ENCODE measurements at regions not wholly inside any gene's neighbourhood (a gene's known extent, or its start where the extent isn't known, plus 50 kb on each side); places are given as distances from the start of the nearest gene placed in this dataset.

- Mint-ChIP-seq H3K27me3 (no peaks in the 10 kb centered on the region), H3K4me3 (no peak overlapping the region), H3K9me3 (no peaks in the 10 kb centered on the region), H3K27ac (no peak overlapping the region), H3K4me1 (peaks cover 6% of the 10 kb centered on the region), H3K36me3 (no peaks in the 10 kb centered on the region)
- ATAC-seq (ENCODE audit: low read depth) (no peak), DNase-seq (ENCODE audit: low spot score in 2 of 2) (no peak)
Measured at GRCh38 chr11:80899381-80899780, 1458.6 kb upstream of the TENM4 start.

GRCh38 chr11:80898910-80899309, 1458.1 kb upstream of the TENM4 start:
- Mint-ChIP-seq H3K4me1 (peaks cover 6% of the 10 kb centered on the region), H3K27ac (no peak overlapping the region), H3K36me3 (no peaks in the 10 kb centered on the region), H3K4me3 (no peak overlapping the region), H3K27me3 (no peaks in the 10 kb centered on the region), H3K9me3 (no peaks in the 10 kb centered on the region)
- ATAC-seq (ENCODE audit: low read depth) (no peak), DNase-seq (ENCODE audit: low spot score in 2 of 2) (no peak)

GRCh38 chr11:80886684-80887083, 1445.9 kb upstream of the TENM4 start:
- H3K36me3 Mint-ChIP-seq: no peaks in the 10 kb centered on the region
- no peak overlapping the region for H3K27ac Mint-ChIP-seq
- ATAC-seq (ENCODE audit: low read depth) (no peak), DNase-seq (ENCODE audit: low spot score in 2 of 2) (no peak)
- no peaks in the 10 kb centered on the region for H3K4me1 Mint-ChIP-seq
- no peak overlapping the region for H3K4me3 Mint-ChIP-seq
- peaks cover 2% of the 10 kb centered on the region for H3K9me3 Mint-ChIP-seq
- H3K27me3 Mint-ChIP-seq: no peaks in the 10 kb centered on the region

GRCh38 chr11:80873310-80873999, 1432.6 kb upstream of the TENM4 start:
- Mint-ChIP-seq H3K4me3 (no peak overlapping the region), H3K27ac (no peak overlapping the region), H3K9me3 (no peaks in the 10 kb centered on the region), H3K27me3 (no peaks in the 10 kb centered on the region), H3K4me1 (no peaks in the 10 kb centered on the region), H3K36me3 (no peaks in the 10 kb centered on the region)
- no peak for ATAC-seq (ENCODE audit: low read depth)
- no peak for DNase-seq (ENCODE audit: low spot score in 2 of 2)

- H3K27me3 Mint-ChIP-seq: no peaks in the 10 kb centered on the region
- no peak overlapping the region for H3K27ac Mint-ChIP-seq
- H3K36me3 Mint-ChIP-seq: no peaks in the 10 kb centered on the region
- DNase-seq (ENCODE audit: low spot score in 2 of 2) (no peak), ATAC-seq (ENCODE audit: low read depth) (no peak)
- H3K9me3 Mint-ChIP-seq: no peaks in the 10 kb centered on the region
- no peak overlapping the region for H3K4me3 Mint-ChIP-seq
- no peaks in the 10 kb centered on the region for H3K4me1 Mint-ChIP-seq
Measured at GRCh38 chr11:80872116-80872728, 1431.4 kb upstream of the TENM4 start.

- Mint-ChIP-seq H3K4me1 (no peaks in the 10 kb centered on the region), H3K36me3 (no peaks in the 10 kb centered on the region), H3K27me3 (no peaks in the 10 kb centered on the region), H3K27ac (no peak overlapping the region), H3K9me3 (peaks cover 4% of the 10 kb centered on the region), H3K4me3 (no peak overlapping the region)
- ATAC-seq (ENCODE audit: low read depth): no peak
- DNase-seq (ENCODE audit: low spot score in 2 of 2): no peak
Measured at GRCh38 chr11:80868831-80869230, 1428.0 kb upstream of the TENM4 start.

GRCh38 chr11:80862011-80862410, 1421.2 kb upstream of the TENM4 start:
- H3K36me3 Mint-ChIP-seq: no peaks in the 10 kb centered on the region
- ATAC-seq (ENCODE audit: low read depth): no peak
- no peak overlapping the region for H3K27ac Mint-ChIP-seq
- DNase-seq (ENCODE audit: low spot score in 2 of 2): no peak
- no peak overlapping the region for H3K4me3 Mint-ChIP-seq
- H3K27me3 Mint-ChIP-seq: no peaks in the 10 kb centered on the region
- H3K4me1 Mint-ChIP-seq: no peaks in the 10 kb centered on the region
- peaks cover 4% of the 10 kb centered on the region for H3K9me3 Mint-ChIP-seq

GRCh38 chr11:80861193-80861592, 1420.4 kb upstream of the TENM4 start:
- Mint-ChIP-seq H3K27ac (no peak overlapping the region), H3K4me1 (no peaks in the 10 kb centered on the region), H3K36me3 (no peaks in the 10 kb centered on the region), H3K27me3 (no peaks in the 10 kb centered on the region), H3K4me3 (no peak overlapping the region), H3K9me3 (peaks cover 4% of the 10 kb centered on the region)
- DNase-seq (ENCODE audit: low spot score in 2 of 2): no peak
- ATAC-seq (ENCODE audit: low read depth): no peak

- Mint-ChIP-seq H3K27me3 (no peaks in the 10 kb centered on the region), H3K4me1 (no peaks in the 10 kb centered on the region), H3K9me3 (peaks cover 2% of the 10 kb centered on the region), H3K4me3 (no peak overlapping the region), H3K36me3 (no peaks in the 10 kb centered on the region), H3K27ac (no peak overlapping the region)
- no peak for ATAC-seq (ENCODE audit: low read depth)
- DNase-seq (ENCODE audit: low spot score in 2 of 2): no peak
Measured at GRCh38 chr11:80860632-80861031, 1419.8 kb upstream of the TENM4 start.

- ATAC-seq (ENCODE audit: low read depth) (no peak), DNase-seq (ENCODE audit: low spot score in 2 of 2) (no peak)
- no peaks in the 10 kb centered on the region for H3K27me3 Mint-ChIP-seq
- no peak overlapping the region for H3K27ac Mint-ChIP-seq
- no peaks in the 10 kb centered on the region for H3K9me3 Mint-ChIP-seq
- H3K36me3 Mint-ChIP-seq: no peaks in the 10 kb centered on the region
- no peak overlapping the region for H3K4me3 Mint-ChIP-seq
- no peaks in the 10 kb centered on the region for H3K4me1 Mint-ChIP-seq
Measured at GRCh38 chr11:80856066-80856465, 1415.2 kb upstream of the TENM4 start.

- H3K9me3 Mint-ChIP-seq: no peaks in the 10 kb centered on the region
- no peaks in the 10 kb centered on the region for H3K27me3 Mint-ChIP-seq
- ATAC-seq (ENCODE audit: low read depth): no peak
Measured at GRCh38 chr11:80855426-80855825, 1414.6 kb upstream of the TENM4 start.

GRCh38 chr11:80849253-80849652, 1408.4 kb upstream of the TENM4 start:
- Mint-ChIP-seq H3K4me3 (no peak overlapping the region), H3K36me3 (no peaks in the 10 kb centered on the region), H3K4me1 (peaks cover 2% of the 10 kb centered on the region), H3K27ac (no peak overlapping the region), H3K27me3 (no peaks in the 10 kb centered on the region), H3K9me3 (no peaks in the 10 kb centered on the region)
- no peak for ATAC-seq (ENCODE audit: low read depth)
- DNase-seq (ENCODE audit: low spot score in 2 of 2): no peak

More at GRCh38 chr11:80855426-80855825, 1414.6 kb upstream of the TENM4 start:
- H3K4me3 Mint-ChIP-seq: no peak overlapping the region
- H3K36me3 Mint-ChIP-seq: no peaks in the 10 kb centered on the region
- no peak overlapping the region for H3K27ac Mint-ChIP-seq
- DNase-seq (ENCODE audit: low spot score in 2 of 2): no peak
- H3K4me1 Mint-ChIP-seq: no peaks in the 10 kb centered on the region

GRCh38 chr11:80846979-80847378, 1406.1 kb upstream of the TENM4 start:
- H3K4me3 Mint-ChIP-seq: no peak overlapping the region
- H3K27me3 Mint-ChIP-seq: no peaks in the 10 kb centered on the region
- ATAC-seq (ENCODE audit: low read depth) (no peak), DNase-seq (ENCODE audit: low spot score in 2 of 2) (no peak)
- no peaks in the 10 kb centered on the region for H3K36me3 Mint-ChIP-seq
- peaks cover 2% of the 10 kb centered on the region for H3K4me1 Mint-ChIP-seq
- H3K27ac Mint-ChIP-seq: no peak overlapping the region
- H3K9me3 Mint-ChIP-seq: no peaks in the 10 kb centered on the region

- Mint-ChIP-seq H3K4me1 (peaks cover 2% of the 10 kb centered on the region), H3K27me3 (no peaks in the 10 kb centered on the region), H3K36me3 (no peaks in the 10 kb centered on the region), H3K27ac (no peak overlapping the region), H3K9me3 (no peaks in the 10 kb centered on the region), H3K4me3 (no peak overlapping the region)
- DNase-seq (ENCODE audit: low spot score in 2 of 2): no peak
- ATAC-seq (ENCODE audit: low read depth): no peak
Measured at GRCh38 chr11:80846442-80846841, 1405.6 kb upstream of the TENM4 start.
